Transverse colon (tissue), 4 donors: ENCODE measurements at regions not wholly inside any gene's neighbourhood (a gene's known extent, or its start where the extent isn't known, plus 50 kb on each side); places are given as distances from the start of the nearest gene placed in this dataset.

Experiments used
- CTCF ChIP-seq, 5 experiments: fragments of 200-600 bp in 3 of 5; fragments of 450-650 bp in 2 of 5; sonication (generic) in 3 of 5; IDR thresholded peaks; 1 replicate in 2 of 5; 2 replicates in 3 of 5; pipeline ENCODE4 v1.5.1; 2016 to 2017; ENCODE audit warnings: antibody characterized with exemption in 5 of 5, inconsistent platforms in 3 of 5, mild to moderate bottlenecking in 2 of 5, moderate library complexity in 1 of 5
- EP300 ChIP-seq: sonication (generic); formaldehyde crosslinking; IDR thresholded peaks from one replicate; pipeline ENCODE4 v1.6.1; 2017; ENCODE audit warnings: antibody characterized with exemption, low read depth
- POLR2A ChIP-seq: fragments of 450-650 bp; IDR thresholded peaks from one replicate; pipeline ENCODE4 v1.6.1; 2016; ENCODE audit warnings: antibody characterized with exemption, mild to moderate bottlenecking, moderate library complexity
- POLR2AphosphoS5 ChIP-seq, 3 donors: sonication (generic); formaldehyde crosslinking; IDR thresholded peaks; one replicate each; pipeline ENCODE4 v1.6.1; 2016; ENCODE audit warnings: antibody characterized with exemption in 3 of 3

GRCh38 chr2:223123855-223124610, 72.0 kb downstream of the KCNE4 start:
- TF ChIP-seq POLR2A (no peak), CTCF (IDR thresholded peaks at IDR 0.05) (no peak), EP300 (no peak), POLR2AphosphoS5 (IDR thresholded peaks at IDR 0.05) (no peak)
